DND-41 (cell line): ENCODE measurements at regions not wholly inside any gene's neighbourhood (a gene's known extent, or its start where the extent isn't known, plus 50 kb on each side); places are given as distances from the start of the nearest gene placed in this dataset.

ENCODE experiments used
- ATAC-seq: fragments of 200-7000 bp; cut with Tn5 transposase; 3 replicates; pipeline ENCODE4 v1.9.1; 2021; ENCODE audit warnings: low read depth; ENCODE audit not compliant: insufficient read depth
- DNase-seq: peaks from one replicate; pipeline ENCODE4 v3.0.0-alpha.2; 2020
- H2AFZ ChIP-seq: 2 replicates; pipeline ENCODE4 v1.6.0; 2012; ENCODE audit warnings: low read depth, low read length
- H3K27ac ChIP-seq: 2 replicates; pipeline ENCODE4 v1.5.1; 2012; ENCODE audit warnings: low read length, inconsistent platforms
- H3K27me3 ChIP-seq: fragments of 200-600 bp; sonication (generic); 2 replicates; pipeline ENCODE4 v1.6.0; 2012; ENCODE audit warnings: low read length, mild to moderate bottlenecking, inconsistent platforms; ENCODE audit not compliant: insufficient read depth, poor library complexity
- H3K36me3 ChIP-seq: 2 replicates; pipeline ENCODE4 v1.5.1; 2012; ENCODE audit warnings: low read length, inconsistent platforms; ENCODE audit not compliant: insufficient read depth
- H3K4me1 ChIP-seq: 2 replicates; pipeline ENCODE4 v1.5.1; 2012; ENCODE audit warnings: mild to moderate bottlenecking, low read length; ENCODE audit not compliant: insufficient read depth
- H3K4me2 ChIP-seq: 2 replicates; pipeline ENCODE4 v1.6.0; 2012; ENCODE audit warnings: mild to moderate bottlenecking, moderate library complexity, low read length, inconsistent platforms; ENCODE audit not compliant: insufficient read depth
- H3K4me3 ChIP-seq, 2 experiments: fragments of 200-600 bp in 1 of 2; shearing (Covaris generic) in 1 of 2; 2 replicates each; pipeline ENCODE4 v1.5.1; 2012 to 2016; ENCODE audit warnings: inconsistent platforms in 2 of 2, low read length in 2 of 2, mild to moderate bottlenecking in 2 of 2, low read depth in 1 of 2, moderate library complexity in 1 of 2
- H3K79me2 ChIP-seq: 2 replicates; pipeline ENCODE4 v1.6.0; 2012; ENCODE audit warnings: low read length, inconsistent platforms; ENCODE audit not compliant: insufficient read depth
- H3K9ac ChIP-seq: 2 replicates; pipeline ENCODE4 v1.6.0; 2012; ENCODE audit warnings: low read depth, mild to moderate bottlenecking, inconsistent platforms, low read length, moderate library complexity
- H3K9me3 ChIP-seq: 2 replicates; pipeline ENCODE4 v1.5.1; 2012; ENCODE audit warnings: low read length, moderate library complexity, mild to moderate bottlenecking, inconsistent platforms; ENCODE audit not compliant: insufficient read depth, severe bottlenecking
- H4K20me1 ChIP-seq: 2 replicates; pipeline ENCODE4 v1.6.0; 2012; ENCODE audit warnings: low read length; ENCODE audit not compliant: insufficient read depth
- EZH2 ChIP-seq: IDR thresholded peaks from 3 replicates; pipeline ENCODE4 v1.6.1; 2012; ENCODE audit warnings: borderline replicate concordance, low read depth, mild to moderate bottlenecking, moderate library complexity, low read length, inconsistent platforms; ENCODE audit not compliant: severe bottlenecking
- TF ChIP-seq, protein P1 (sequence below): IDR thresholded peaks from 2 replicates; pipeline ENCODE4 v1.5.1; 2012; ENCODE audit warnings: borderline replicate concordance, low read length, moderate library complexity, mild to moderate bottlenecking; ENCODE audit not compliant: poor library complexity, severe bottlenecking; ENCODE audit errors: extremely low read depth

- Histone ChIP-seq H3K36me3 (no peaks in the 10 kb centered on the region), H2AFZ (no peak overlapping the region), H3K79me2 (no peaks in the 10 kb centered on the region), H4K20me1 (no peaks in the 10 kb centered on the region), H3K9me3 (no peaks in the 10 kb centered on the region), H3K9ac (no peak overlapping the region), H3K27me3 (no peaks in the 10 kb centered on the region), H3K4me1 (peaks cover 44% of the 10 kb centered on the region), H3K4me2 (no peak overlapping the region), H3K27ac (no peak overlapping the region), H3K4me3 (no peak overlapping the region)
- DNase-seq: no peak
- no peak for ATAC-seq
- TF ChIP-seq EZH2: no peak
- TF ChIP-seq, protein P1, sequence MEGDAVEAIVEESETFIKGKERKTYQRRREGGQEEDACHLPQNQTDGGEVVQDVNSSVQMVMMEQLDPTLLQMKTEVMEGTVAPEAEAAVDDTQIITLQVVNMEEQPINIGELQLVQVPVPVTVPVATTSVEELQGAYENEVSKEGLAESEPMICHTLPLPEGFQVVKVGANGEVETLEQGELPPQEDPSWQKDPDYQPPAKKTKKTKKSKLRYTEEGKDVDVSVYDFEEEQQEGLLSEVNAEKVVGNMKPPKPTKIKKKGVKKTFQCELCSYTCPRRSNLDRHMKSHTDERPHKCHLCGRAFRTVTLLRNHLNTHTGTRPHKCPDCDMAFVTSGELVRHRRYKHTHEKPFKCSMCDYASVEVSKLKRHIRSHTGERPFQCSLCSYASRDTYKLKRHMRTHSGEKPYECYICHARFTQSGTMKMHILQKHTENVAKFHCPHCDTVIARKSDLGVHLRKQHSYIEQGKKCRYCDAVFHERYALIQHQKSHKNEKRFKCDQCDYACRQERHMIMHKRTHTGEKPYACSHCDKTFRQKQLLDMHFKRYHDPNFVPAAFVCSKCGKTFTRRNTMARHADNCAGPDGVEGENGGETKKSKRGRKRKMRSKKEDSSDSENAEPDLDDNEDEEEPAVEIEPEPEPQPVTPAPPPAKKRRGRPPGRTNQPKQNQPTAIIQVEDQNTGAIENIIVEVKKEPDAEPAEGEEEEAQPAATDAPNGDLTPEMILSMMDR: no peak
Observed at GRCh38 chr3:177346878-177347277, 149.6 kb upstream of the TBL1XR1 start.

GRCh38 chr3:177347611-177348010 lies 150.3 kb upstream of the TBL1XR1 start:
- DNase-seq (no peak), ATAC-seq (no peak)
- no peaks in the 10 kb centered on the region for H3K9me3 ChIP-seq
- no peak overlapping the region for H3K27ac ChIP-seq
- no peaks in the 10 kb centered on the region for H3K36me3 ChIP-seq
- no peak overlapping the region for H3K9ac ChIP-seq
- no peak overlapping the region for H3K4me3 ChIP-seq
- H2AFZ ChIP-seq: no peak overlapping the region
- no peaks in the 10 kb centered on the region for H3K79me2 ChIP-seq
- H3K4me1 ChIP-seq: peaks cover 44% of the 10 kb centered on the region
- TF ChIP-seq EZH2: no peak
- TF ChIP-seq, protein P1: no peak
- no peak overlapping the region for H3K4me2 ChIP-seq
- no peaks in the 10 kb centered on the region for H3K27me3 ChIP-seq
- H4K20me1 ChIP-seq: no peaks in the 10 kb centered on the region

DNA sequence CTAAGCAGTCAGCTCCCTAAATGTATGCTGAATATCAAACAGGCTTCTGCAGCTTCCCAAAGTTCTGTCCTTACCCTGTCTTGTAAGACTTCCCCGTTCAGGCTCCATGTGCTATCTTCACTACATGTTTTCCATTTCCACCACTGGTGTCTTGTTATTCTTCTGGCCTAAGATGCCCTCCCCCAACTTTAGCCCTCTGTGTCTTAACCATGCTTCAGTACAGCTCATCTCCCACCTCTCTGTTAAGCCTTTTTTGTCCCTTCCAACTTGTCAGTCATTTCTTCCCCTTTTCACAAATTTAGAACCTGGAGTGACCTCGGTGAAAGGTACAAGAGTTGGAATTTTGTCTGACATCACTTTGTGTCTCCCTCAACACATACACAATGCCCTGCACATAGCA lies 151.7 kb upstream of the TBL1XR1 start:
- Histone ChIP-seq H3K36me3 (no peaks in the 10 kb centered on the region), H3K9ac (no peak overlapping the region), H4K20me1 (no peaks in the 10 kb centered on the region), H3K4me1 (peaks cover 44% of the 10 kb centered on the region), H3K4me3 (no peak overlapping the region), H3K4me2 (no peak overlapping the region), H2AFZ (no peak overlapping the region), H3K79me2 (no peaks in the 10 kb centered on the region), H3K27ac (no peak overlapping the region), H3K9me3 (no peaks in the 10 kb centered on the region), H3K27me3 (no peaks in the 10 kb centered on the region)
- ATAC-seq (no peak), DNase-seq (no peak)
- TF ChIP-seq, protein P1: no peak
- no peak for TF ChIP-seq EZH2

DNA sequence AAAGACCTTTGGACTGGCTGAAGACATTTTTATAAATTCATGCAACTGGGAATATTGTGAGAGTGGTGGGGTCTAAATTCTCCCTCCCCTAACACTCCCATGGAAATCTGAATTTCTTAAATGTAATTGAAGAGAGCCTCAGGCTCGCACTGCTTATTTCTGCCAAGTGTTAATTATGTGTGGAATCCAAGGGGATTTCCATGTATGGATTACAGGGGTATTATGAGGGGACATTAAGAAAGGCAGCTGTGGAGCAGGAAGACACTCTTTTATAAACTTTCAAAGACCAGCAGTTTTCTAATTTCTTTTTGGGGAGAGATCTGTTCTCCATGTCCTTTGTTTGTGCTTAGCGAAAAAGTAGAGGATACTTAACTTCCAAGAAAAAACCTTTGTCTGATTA lies 152.1 kb upstream of the TBL1XR1 start:
- TF ChIP-seq, protein P1: no peak
- no peak for TF ChIP-seq EZH2
- Histone ChIP-seq H3K27me3 (no peaks in the 10 kb centered on the region), H4K20me1 (no peaks in the 10 kb centered on the region), H3K4me3 (no peak overlapping the region), H3K36me3 (no peaks in the 10 kb centered on the region), H3K79me2 (no peaks in the 10 kb centered on the region), H3K4me1 (peaks cover 44% of the 10 kb centered on the region), H3K27ac (no peak overlapping the region), H2AFZ (no peak overlapping the region), H3K4me2 (no peak overlapping the region), H3K9me3 (no peaks in the 10 kb centered on the region), H3K9ac (no peak overlapping the region)
- no peak for DNase-seq
- no peak for ATAC-seq
